GM03348 (cell line): ENCODE measurements at regions not wholly inside any gene's neighbourhood (a gene's known extent, or its start where the extent isn't known, plus 50 kb on each side); places are given as distances from the start of the nearest gene placed in this dataset.

Experiments
- DNase-seq: peaks from one replicate; pipeline ENCODE4 v3.0.0; 2012; ENCODE audit warnings: low spot score

GRCh38 chr15:35596285-35596684 is 50.3 kb upstream of the DPH6 start:
- no peak for DNase-seq

- DNase-seq, result no peak
Observed at GRCh38 chr15:35602836-35603235, 56.9 kb upstream of the DPH6 start.

GRCh38 chr15:35603301-35603700 is 57.3 kb upstream of the DPH6 start:
- DNase-seq, result peak; percentile 27

- no peak for DNase-seq
Observed at GRCh38 chr15:35603856-35604255, 57.9 kb upstream of the DPH6 start.

GRCh38 chr15:35605764-35606449 is 59.9 kb upstream of the DPH6 start:
- DNase-seq, result no peak

GRCh38 chr15:35606450-35606779 is 60.5 kb upstream of the DPH6 start:
- DNase-seq, result no peak

- DNase-seq, result no peak
Observed at GRCh38 chr15:35616498-35617271, 70.7 kb upstream of the DPH6 start.

- peak; percentile 11 for DNase-seq
Observed at GRCh38 chr15:35618260-35619188, 72.6 kb upstream of the DPH6 start.

- DNase-seq, result no peak
Observed at GRCh38 chr15:35622641-35623340, 76.8 kb upstream of the DPH6 start.

GRCh38 chr15:35624881-35625280 is 78.9 kb upstream of the DPH6 start:
- peak; percentile 79 for DNase-seq

- DNase-seq, result no peak
Observed at GRCh38 chr15:35626571-35627318, 80.8 kb upstream of the DPH6 start.

- DNase-seq, result no peak
Observed at GRCh38 chr15:35627696-35628095, 81.7 kb upstream of the DPH6 start.

GRCh38 chr15:35629766-35630165 is 83.8 kb upstream of the DPH6 start:
- no peak for DNase-seq

- no peak for DNase-seq
Observed at GRCh38 chr15:35630532-35630931, 84.6 kb upstream of the DPH6 start.

- DNase-seq, result no peak
Observed at GRCh38 chr15:35630985-35631384, 85.0 kb upstream of the DPH6 start.

GRCh38 chr15:35633677-35634076 is 87.7 kb upstream of the DPH6 start:
- DNase-seq, result no peak

GRCh38 chr15:35646790-35647189 is 100.8 kb upstream of the DPH6 start:
- DNase-seq, result no peak

- DNase-seq, result no peak
Observed at GRCh38 chr15:35647303-35647702, 101.3 kb upstream of the DPH6 start.

- no peak for DNase-seq
Observed at GRCh38 chr15:35648941-35649340, 103.0 kb upstream of the DPH6 start.

- DNase-seq, result no peak
Observed at GRCh38 chr15:35649575-35649974, 103.6 kb upstream of the DPH6 start.

- no peak for DNase-seq
Observed at GRCh38 chr15:35654332-35654731, 108.4 kb upstream of the DPH6 start.
